ENCODE measurements at regions not wholly inside any gene's neighbourhood (a gene's known extent, or its start where the extent isn't known, plus 50 kb on each side); places are given as distances from the start of the nearest gene placed in this dataset.

DNA sequence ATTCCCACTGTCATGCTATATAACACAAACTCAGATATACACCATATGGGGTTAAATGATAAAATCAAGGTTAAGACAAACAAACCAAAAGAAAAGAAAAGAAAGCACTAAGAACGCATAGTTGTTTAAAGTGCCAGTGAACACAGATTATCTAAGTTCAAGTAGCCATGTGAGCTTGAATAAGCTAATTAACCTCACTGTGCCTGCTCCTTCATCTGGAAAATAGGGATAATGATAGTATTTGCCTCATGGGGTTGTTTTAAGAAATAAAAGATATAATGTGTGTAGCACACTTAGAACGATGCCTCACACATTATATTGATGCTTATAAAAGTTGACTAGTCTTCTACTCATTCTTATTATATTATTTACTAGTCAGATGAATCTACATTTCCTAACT lies 72.6 kb upstream of the IL12A start:
- ATAC-seq (no peak), DNase-seq (ENCODE audit: low spot score) (no peak)
- no peaks in the 10 kb centered on the region for H3K36me3 Mint-ChIP-seq
- no peak overlapping the region for H3K4me3 Mint-ChIP-seq
- peaks cover 3% of the 10 kb centered on the region for H3K9me3 Mint-ChIP-seq
- peaks cover 5 to 13% of the 10 kb centered on the region in 2 donors for H3K27me3 Mint-ChIP-seq
- peaks cover 8 to 9% of the 10 kb centered on the region in 2 donors for H3K4me1 Mint-ChIP-seq (ENCODE audit: low read depth in 2 of 2)
- no peak overlapping the region for H3K27ac Mint-ChIP-seq

DNA sequence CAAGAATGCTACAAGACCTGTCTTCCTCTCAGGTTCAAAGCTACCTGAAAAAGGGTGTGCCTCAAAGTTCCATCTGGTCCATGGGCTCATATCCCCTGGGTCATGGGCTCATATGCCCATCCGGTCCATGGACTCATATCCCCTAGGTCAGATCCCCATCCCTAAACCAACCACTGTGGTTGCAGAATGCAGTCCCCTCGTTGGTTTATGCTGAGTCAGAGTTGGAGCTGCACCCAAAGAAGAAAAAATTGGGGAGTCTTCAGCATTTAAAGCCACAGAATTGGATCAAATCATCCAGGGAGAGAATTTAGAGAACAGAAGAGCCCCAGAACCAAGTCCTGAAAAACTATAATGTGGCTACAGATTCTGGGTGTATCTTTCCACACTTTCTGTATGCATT lies 71.5 kb upstream of the IL12A start:
- no peak for ATAC-seq
- Mint-ChIP-seq H3K4me3 (no peak overlapping the region), H3K4me1 (ENCODE audit: low read depth in 2 of 2) (no peaks in the 10 kb centered on the region), H3K36me3 (no peaks in the 10 kb centered on the region), H3K27ac (no peak overlapping the region), H3K9me3 (peaks cover 3% of the 10 kb centered on the region), H3K27me3 (peaks cover 6 to 13% of the 10 kb centered on the region in 2 donors)
- DNase-seq (ENCODE audit: low spot score): no peak

DNA sequence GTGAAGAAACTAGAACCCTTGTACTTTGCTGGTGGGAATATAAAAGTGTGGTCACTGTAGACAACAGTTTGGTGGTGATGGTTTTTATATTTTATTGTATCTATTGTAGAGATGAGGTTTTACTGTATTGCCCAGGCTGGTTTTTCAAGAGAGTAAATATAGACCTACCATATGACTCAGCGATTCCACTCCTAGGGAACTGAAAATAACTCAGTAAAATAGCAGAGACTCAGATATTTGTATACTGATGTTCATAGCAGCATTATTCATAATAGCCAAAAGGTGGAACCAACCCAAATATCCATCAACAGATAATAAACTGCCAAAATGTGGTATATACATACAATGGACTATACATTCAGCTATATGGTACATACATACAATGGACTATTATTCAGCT lies 68.8 kb upstream of the IL12A start:
- Mint-ChIP-seq H3K4me1 (ENCODE audit: low read depth in 2 of 2) (no peaks in the 10 kb centered on the region), H3K27ac (no peak overlapping the region), H3K36me3 (no peaks in the 10 kb centered on the region), H3K9me3 (peaks cover 3% of the 10 kb centered on the region), H3K4me3 (no peak overlapping the region), H3K27me3 (peaks cover 8 to 13% of the 10 kb centered on the region in 2 donors)
- ATAC-seq (no peak), DNase-seq (ENCODE audit: low spot score) (no peak)

DNA sequence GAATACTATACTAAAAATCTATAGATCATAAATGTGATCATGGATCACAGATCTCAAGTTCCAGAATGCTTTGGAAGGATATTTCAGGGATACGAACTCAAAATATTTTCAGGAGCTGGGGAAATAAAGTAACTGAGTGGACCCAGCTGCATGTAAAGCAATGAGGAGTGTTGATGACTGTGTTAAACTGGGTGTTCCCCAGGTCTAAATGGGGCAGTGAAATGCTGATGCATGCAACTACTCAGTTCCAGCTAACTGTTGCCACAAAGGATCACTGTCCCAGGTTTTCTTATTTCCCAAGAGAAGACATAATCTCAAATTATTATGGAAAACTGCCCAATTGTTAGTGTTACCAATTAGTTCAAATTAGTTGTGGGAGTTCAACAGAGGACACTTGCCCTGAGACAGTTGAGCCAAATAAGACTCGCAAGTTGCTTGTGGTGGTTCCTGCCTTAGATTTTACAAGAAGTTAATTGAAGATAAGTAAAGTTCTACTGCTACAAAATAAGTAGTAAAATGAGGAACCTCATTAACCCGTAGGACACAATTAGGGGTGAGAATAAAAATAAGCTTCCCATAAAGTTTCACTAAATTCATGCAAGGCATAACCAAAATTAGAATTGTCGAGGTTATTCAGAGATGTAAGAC lies 66.3 kb upstream of the IL12A start:
- H3K27ac Mint-ChIP-seq: no peak overlapping the region
- no peak for ATAC-seq
- H3K4me3 Mint-ChIP-seq: no peak overlapping the region
- H3K4me1 Mint-ChIP-seq (ENCODE audit: low read depth in 2 of 2): no peaks in the 10 kb centered on the region
- H3K36me3 Mint-ChIP-seq: no peaks in the 10 kb centered on the region
- peaks cover 3% of the 10 kb centered on the region for H3K9me3 Mint-ChIP-seq
- peaks cover 8 to 13% of the 10 kb centered on the region in 2 donors for H3K27me3 Mint-ChIP-seq
- no peak for DNase-seq (ENCODE audit: low spot score)

DNA sequence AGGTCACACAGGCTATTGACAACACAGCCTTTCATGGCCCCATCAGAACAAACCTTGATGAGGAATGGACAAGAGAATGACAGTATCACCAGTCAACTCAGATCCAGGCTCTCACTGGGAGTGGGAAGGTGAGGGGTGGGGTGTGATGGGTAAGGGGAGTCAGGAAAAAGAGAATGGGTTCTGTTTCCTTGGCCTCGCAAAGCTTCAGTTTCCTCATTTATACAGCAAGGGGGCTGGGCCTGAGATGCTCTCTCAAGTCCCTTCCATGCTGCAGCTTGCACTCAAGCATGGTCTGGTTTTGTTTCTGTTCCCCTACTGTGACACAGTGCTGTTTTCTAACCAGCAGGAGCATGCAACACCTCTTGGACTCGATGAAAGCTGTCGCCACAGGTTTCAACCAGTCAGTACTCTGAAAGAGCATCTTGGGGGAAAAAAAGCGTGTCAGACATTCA lies 65.7 kb upstream of the IL12A start:
- H3K27ac Mint-ChIP-seq: no peak overlapping the region
- ATAC-seq (no peak), DNase-seq (ENCODE audit: low spot score) (no peak)
- peaks cover 3% of the 10 kb centered on the region for H3K9me3 Mint-ChIP-seq
- peaks cover 8 to 13% of the 10 kb centered on the region in 2 donors for H3K27me3 Mint-ChIP-seq
- H3K4me3 Mint-ChIP-seq: no peak overlapping the region
- H3K4me1 Mint-ChIP-seq (ENCODE audit: low read depth in 2 of 2): no peaks in the 10 kb centered on the region
- no peaks in the 10 kb centered on the region for H3K36me3 Mint-ChIP-seq

DNA sequence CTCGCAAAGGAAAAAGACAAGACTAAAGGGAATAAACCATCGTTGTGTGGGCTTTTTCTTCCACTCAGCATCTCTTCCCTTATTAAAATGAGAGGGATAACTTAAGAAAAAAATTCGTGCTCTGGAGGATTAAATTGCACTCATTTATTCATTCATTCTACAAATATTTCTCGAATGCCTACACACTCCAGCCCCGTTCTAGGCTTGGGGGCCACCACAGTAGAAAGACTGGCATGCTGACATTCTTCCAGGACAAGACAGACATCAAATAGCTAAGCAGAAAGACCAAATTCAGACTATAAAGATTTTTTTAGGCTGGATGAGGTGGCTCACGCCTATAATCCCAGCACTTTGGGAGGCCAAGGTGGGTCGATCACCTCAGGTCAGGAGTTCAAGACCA lies 65.3 kb upstream of the IL12A start:
- H3K27me3 Mint-ChIP-seq: peaks cover 8 to 13% of the 10 kb centered on the region in 2 donors
- no peaks in the 10 kb centered on the region for H3K4me1 Mint-ChIP-seq (ENCODE audit: low read depth in 2 of 2)
- no peaks in the 10 kb centered on the region for H3K36me3 Mint-ChIP-seq
- ATAC-seq (no peak), DNase-seq (ENCODE audit: low spot score) (no peak)
- H3K4me3 Mint-ChIP-seq: no peak overlapping the region
- peaks cover 3% of the 10 kb centered on the region for H3K9me3 Mint-ChIP-seq
- H3K27ac Mint-ChIP-seq: no peak overlapping the region

DNA sequence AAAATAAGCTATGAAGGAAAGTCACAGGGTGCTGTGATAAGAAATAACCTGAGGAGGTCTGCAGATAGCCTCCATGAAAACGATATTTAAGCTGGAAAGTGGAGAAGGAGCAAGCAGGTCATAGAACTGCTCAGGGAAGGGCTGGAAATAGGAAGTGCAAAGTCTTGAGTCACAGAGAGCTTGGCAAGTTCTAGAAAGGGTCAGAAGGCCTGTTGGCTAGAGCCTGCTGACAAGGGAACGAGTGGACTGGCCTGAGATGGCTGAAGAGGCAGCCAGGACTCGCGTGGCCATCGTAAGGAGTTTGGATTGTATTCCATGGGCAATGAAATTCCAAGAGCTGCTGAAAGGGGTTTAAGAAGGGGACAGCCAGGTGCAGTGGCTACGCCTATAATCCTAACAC lies 64.7 kb upstream of the IL12A start:
- H3K36me3 Mint-ChIP-seq: no peaks in the 10 kb centered on the region
- ATAC-seq (no peak), DNase-seq (ENCODE audit: low spot score) (no peak)
- H3K27ac Mint-ChIP-seq: no peak overlapping the region
- peaks cover 3% of the 10 kb centered on the region for H3K9me3 Mint-ChIP-seq
- H3K4me3 Mint-ChIP-seq: no peak overlapping the region
- no peaks in the 10 kb centered on the region for H3K4me1 Mint-ChIP-seq (ENCODE audit: low read depth in 2 of 2)
- H3K27me3 Mint-ChIP-seq: peaks cover 8 to 13% of the 10 kb centered on the region in 2 donors

DNA sequence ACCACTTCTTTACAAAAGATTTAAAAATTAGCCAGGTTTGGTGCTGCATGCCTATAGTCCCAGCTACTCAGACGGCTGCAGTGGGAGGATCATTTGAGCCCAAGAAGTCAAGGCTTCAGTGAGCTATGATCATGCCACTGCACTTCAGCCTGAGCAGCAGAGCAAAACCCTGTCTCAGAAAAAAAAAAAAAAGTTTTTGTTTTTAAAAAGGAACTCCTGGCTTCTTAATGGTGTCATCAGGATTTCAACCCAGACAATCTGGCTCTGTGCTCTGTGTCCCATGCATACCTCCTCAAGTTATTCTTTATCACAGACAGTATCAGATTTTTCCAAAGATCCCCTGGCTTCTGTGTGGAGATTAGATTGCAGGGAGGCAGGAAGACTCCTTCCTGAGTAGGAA lies 64.2 kb upstream of the IL12A start:
- Mint-ChIP-seq H3K4me1 (ENCODE audit: low read depth in 2 of 2) (peaks cover 0 to under 1% of the 10 kb centered on the region in 2 donors), H3K4me3 (no peak overlapping the region), H3K9me3 (peaks cover 3% of the 10 kb centered on the region), H3K27ac (no peak overlapping the region), H3K27me3 (peaks cover 8 to 13% of the 10 kb centered on the region in 2 donors), H3K36me3 (no peaks in the 10 kb centered on the region)
- DNase-seq (ENCODE audit: low spot score) (no peak), ATAC-seq (no peak)

DNA sequence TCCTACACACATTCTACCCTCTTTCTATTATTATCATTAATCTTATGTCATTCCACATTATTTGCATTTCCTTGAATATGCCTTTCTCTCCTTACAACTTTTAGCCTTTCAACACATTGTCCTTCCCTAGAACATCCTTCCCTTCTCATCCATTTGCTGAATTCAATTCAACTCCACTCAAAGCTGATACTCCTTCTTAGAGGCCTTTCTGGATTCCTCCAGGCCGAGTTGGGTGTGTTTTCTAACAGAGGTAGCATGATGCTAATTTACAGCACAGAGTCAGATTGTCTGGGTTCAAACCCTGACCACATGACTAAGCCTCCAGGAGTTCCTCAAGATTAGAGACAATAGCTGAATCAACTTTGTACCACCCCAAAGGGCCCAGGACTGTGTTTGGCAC lies 63.4 kb upstream of the IL12A start:
- Mint-ChIP-seq H3K36me3 (no peaks in the 10 kb centered on the region), H3K4me3 (no peak overlapping the region), H3K27ac (no peak overlapping the region), H3K27me3 (peaks cover 6 to 8% of the 10 kb centered on the region in 2 donors), H3K9me3 (peaks cover 3% of the 10 kb centered on the region), H3K4me1 (ENCODE audit: low read depth in 2 of 2) (peaks cover 0 to 3% of the 10 kb centered on the region in 2 donors)
- DNase-seq (ENCODE audit: low spot score) (no peak), ATAC-seq (no peak)

DNA sequence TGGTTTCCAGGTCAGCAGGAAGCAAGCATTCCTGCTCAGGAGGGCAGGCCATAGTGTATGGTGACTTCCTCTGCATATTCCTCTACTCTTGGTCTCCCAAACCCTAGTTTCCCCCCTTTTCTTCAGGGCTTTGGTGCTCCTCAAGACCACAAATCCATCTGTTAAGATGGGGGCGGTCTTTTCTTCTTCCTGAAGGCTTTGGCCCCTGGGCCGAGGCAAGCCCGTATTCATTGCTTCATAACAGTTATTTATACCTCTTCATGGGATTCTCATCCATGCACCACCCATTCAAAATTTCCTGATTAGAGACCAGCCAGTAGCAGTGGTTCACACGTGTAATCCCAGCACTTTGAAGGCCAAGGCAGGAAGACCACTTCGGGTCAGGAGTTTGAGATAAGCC lies 62.1 kb upstream of the IL12A start:
- H3K36me3 Mint-ChIP-seq: no peaks in the 10 kb centered on the region

DNA sequence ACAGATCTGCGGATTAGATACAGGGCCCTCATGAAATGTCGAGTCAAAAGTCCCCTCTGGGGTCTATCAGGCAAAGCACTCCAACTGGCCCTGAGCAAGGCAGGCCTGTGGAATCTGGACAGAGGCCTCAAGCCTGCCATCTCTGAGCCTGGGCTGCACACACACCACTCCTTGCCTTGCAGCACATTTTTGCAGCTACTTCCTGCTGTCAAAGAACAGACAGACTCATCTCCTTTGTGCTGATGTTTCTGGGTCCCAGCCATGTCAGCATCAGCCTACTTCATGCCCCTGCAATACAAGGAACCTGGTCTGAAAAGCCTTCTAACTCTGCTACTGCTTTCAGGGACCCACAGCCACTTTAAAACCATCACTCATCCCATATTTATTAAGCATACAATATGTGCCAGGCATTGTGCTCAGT lies 60.6 kb upstream of the IL12A start:
- DNase-seq (ENCODE audit: low spot score) (no peak), ATAC-seq (no peak)
- Mint-ChIP-seq H3K9me3 (no peaks in the 10 kb centered on the region), H3K36me3 (no peaks in the 10 kb centered on the region), H3K27me3 (peaks cover 0 to under 1% of the 10 kb centered on the region in 2 donors), H3K4me3 (no peak overlapping the region), H3K27ac (no peak overlapping the region), H3K4me1 (ENCODE audit: low read depth in 2 of 2) (peaks cover 0 to 3% of the 10 kb centered on the region in 2 donors)

More for the DNA sequence above, 62.1 kb upstream of the IL12A start:
- no peak overlapping the region for H3K4me3 Mint-ChIP-seq
- ATAC-seq (no peak), DNase-seq (ENCODE audit: low spot score) (no peak)
- peaks cover 0 to 2% of the 10 kb centered on the region in 2 donors for H3K27me3 Mint-ChIP-seq
- H3K9me3 Mint-ChIP-seq: no peaks in the 10 kb centered on the region
- H3K4me1 Mint-ChIP-seq (ENCODE audit: low read depth in 2 of 2): peaks cover 0 to 3% of the 10 kb centered on the region in 2 donors
- H3K27ac Mint-ChIP-seq: no peak overlapping the region

DNA sequence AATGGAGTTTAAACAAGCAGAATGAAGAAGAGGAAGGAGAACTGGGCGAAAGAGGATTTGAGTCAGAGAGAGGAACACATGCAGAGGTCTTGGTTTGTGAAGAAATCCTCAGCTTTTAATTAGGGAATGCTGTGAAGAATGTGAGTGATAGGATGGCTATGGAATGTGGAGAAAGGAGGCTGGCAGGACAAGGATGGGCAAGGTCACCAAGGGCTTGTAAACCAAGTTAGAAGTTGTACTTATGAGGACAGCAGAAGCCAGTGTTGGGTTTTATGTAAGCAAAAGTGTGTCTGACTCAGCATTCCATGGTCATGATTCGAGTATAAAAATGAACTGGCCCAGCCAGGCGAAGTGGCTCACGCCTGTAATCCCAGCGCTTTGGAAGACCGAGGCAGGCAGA lies 60.0 kb upstream of the IL12A start:
- DNase-seq (ENCODE audit: low spot score) (no peak), ATAC-seq (no peak)
- H3K9me3 Mint-ChIP-seq: no peaks in the 10 kb centered on the region
- H3K27ac Mint-ChIP-seq: no peak overlapping the region
- H3K4me3 Mint-ChIP-seq: no peak overlapping the region
- peaks cover 0 to 3% of the 10 kb centered on the region in 2 donors for H3K4me1 Mint-ChIP-seq (ENCODE audit: low read depth in 2 of 2)
- no peaks in the 10 kb centered on the region for H3K36me3 Mint-ChIP-seq
- H3K27me3 Mint-ChIP-seq: no peaks in the 10 kb centered on the region

DNA sequence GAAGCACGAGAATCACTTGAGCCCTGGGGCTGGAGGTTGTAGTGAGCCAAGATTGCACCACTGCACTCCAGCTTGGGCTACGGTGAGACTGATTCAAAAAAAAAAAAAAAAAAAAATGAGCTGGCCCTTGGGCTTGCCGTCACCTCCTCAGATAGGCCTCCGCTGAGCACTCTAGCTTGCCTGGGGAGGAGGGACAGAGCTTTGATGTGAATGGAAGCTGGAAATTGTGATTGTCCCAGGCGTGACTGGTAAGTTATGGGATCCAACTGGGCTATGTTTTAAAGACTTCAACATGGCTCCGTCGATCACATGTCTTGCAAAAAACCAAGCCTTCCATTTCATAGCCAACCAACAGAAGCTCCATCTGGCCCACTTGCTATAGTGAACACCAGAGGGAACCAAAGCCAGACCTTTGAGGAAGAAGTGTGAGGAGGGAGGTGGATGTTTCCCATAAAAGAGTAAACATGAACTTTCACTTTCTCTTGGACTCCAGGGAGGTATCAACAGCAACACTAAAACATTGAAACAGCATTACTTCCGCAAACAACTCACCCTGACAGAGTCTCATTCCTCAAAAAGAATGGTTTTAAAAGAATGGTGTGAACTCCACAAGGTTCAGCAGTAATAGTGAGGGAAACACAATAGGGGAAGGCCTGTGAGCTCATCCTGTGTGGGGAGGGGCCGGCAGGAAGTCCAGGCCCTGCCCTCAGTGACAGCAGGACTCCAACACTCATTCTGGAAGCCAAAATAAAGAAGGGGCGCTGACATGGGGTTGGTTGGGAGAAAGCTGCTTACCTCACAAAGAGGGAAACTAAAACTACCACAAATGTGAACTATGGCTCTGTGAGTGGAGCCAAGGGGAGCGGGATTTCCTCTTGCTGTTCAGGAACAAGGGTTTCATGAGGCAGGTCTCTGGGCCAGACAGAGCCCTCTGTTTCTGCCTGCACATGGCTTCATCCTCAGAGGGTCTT lies 59.2 kb upstream of the IL12A start:
- Mint-ChIP-seq H3K9me3 (peaks cover 1% of the 10 kb centered on the region), H3K27ac (no peak overlapping the region), H3K36me3 (peaks cover 3% of the 10 kb centered on the region), H3K4me3 (no peak overlapping the region), H3K4me1 (ENCODE audit: low read depth in 2 of 2) (peaks cover 0 to 3% of the 10 kb centered on the region in 2 donors), H3K27me3 (no peaks in the 10 kb centered on the region)
- peak; percentile 43 to 48 for ATAC-seq
- no peak for DNase-seq (ENCODE audit: low spot score)

DNA sequence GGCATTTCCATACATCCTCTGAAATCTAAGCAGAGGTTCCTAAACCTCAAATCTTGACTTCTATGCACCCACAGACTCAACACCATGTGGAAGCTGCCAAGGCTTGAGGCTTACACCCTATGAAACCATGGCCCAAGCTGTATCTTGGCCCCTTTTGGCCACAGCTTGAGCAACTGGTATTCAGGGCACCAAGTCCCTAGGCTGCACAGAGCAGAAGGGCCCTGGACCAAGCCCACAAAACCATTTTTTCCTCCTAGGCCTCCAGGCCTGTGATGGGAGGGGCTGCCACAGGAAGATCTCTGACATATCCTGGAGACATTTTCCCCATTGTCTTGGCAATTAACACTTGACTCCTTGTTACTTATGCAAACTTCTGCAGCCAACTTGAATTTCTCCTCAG lies 54.4 kb upstream of the IL12A start:
- Mint-ChIP-seq H3K4me1 (ENCODE audit: low read depth in 2 of 2) (peaks cover 0 to 3% of the 10 kb centered on the region in 2 donors), H3K27ac (no peak overlapping the region), H3K36me3 (peaks cover 11% of the 10 kb centered on the region), H3K9me3 (peaks cover 7% of the 10 kb centered on the region), H3K27me3 (no peaks in the 10 kb centered on the region), H3K4me3 (no peak overlapping the region)
- ATAC-seq: no peak
- no peak for DNase-seq (ENCODE audit: low spot score)
